Ovary (tissue), 3 donors: ENCODE measurements at regions not wholly inside any gene's neighbourhood (a gene's known extent, or its start where the extent isn't known, plus 50 kb on each side); places are given as distances from the start of the nearest gene placed in this dataset.

Source experiments
- CTCF ChIP-seq, 3 donors: fragments of 450-650 bp in 2 of 3; fragments of 200-600 bp in 1 of 3; IDR thresholded peaks; one replicate each; pipeline versions ENCODE4 v1.5.1 to v1.8.0; 2016 to 2022; ENCODE audit warnings: antibody characterized with exemption in 3 of 3, mild to moderate bottlenecking in 1 of 3
- EP300 ChIP-seq: sonication (generic); formaldehyde crosslinking; IDR thresholded peaks from one replicate; pipeline ENCODE4 v1.6.1; 2017; ENCODE audit warnings: antibody characterized with exemption
- POLR2A ChIP-seq: fragments of 450-650 bp; IDR thresholded peaks from one replicate; pipeline ENCODE4 v1.6.1; 2017; ENCODE audit warnings: antibody characterized with exemption, mild to moderate bottlenecking, moderate library complexity
- donor health status: DM: no; HTN: no; CAD: no.

- TF ChIP-seq CTCF (IDR thresholded peaks at IDR 0.05) (no peak), POLR2A (no peak), EP300 (no peak)
Measured at GRCh38 chr2:17069564-17069963, 403.9 kb upstream of the CYRIA start.
